Ishikawa (cell line): ENCODE measurements at regions not wholly inside any gene's neighbourhood (a gene's known extent, or its start where the extent isn't known, plus 50 kb on each side); places are given as distances from the start of the nearest gene placed in this dataset.

Experiments used
- CEBPB ChIP-seq: IDR thresholded peaks from 2 replicates; pipeline ENCODE4 v1.6.1; 2012
- CREB1 ChIP-seq: IDR thresholded peaks from 2 replicates; pipeline ENCODE4 v1.6.1; 2012; ENCODE audit warnings: low read depth
- EGR1 ChIP-seq: IDR thresholded peaks from 2 replicates; pipeline ENCODE4 v1.6.1; 2012
- EP300 ChIP-seq: IDR thresholded peaks from 2 replicates; pipeline ENCODE4 v1.6.1; 2012; ENCODE audit warnings: borderline replicate concordance
- FOXM1 ChIP-seq: IDR thresholded peaks from 2 replicates; pipeline ENCODE4 v1.6.1; 2012; ENCODE audit warnings: low read depth, borderline replicate concordance
- NFIC ChIP-seq: IDR thresholded peaks from 2 replicates; pipeline ENCODE4 v1.6.1; 2012
- RAD21 ChIP-seq: IDR thresholded peaks from 2 replicates; pipeline ENCODE4 v1.6.1; 2012; ENCODE audit warnings: low read depth
- TAF1 ChIP-seq: IDR thresholded peaks from 2 replicates; pipeline ENCODE4 v1.6.1; 2012; ENCODE audit warnings: low read depth, mild to moderate bottlenecking
- TCF12 ChIP-seq: IDR thresholded peaks from 2 replicates; pipeline ENCODE4 v1.6.1; 2012; ENCODE audit warnings: low read depth
- TEAD4 ChIP-seq: IDR thresholded peaks from 2 replicates; pipeline ENCODE4 v1.6.1; 2012
- YY1 ChIP-seq: IDR thresholded peaks from 2 replicates; pipeline ENCODE4 v1.6.1; 2012; ENCODE audit warnings: low read depth
- ZBTB7A ChIP-seq: IDR thresholded peaks from 2 replicates; pipeline ENCODE4 v1.6.1; 2012; ENCODE audit warnings: low read depth
- TF ChIP-seq, protein P1 (sequence below): IDR thresholded peaks from 2 replicates; pipeline ENCODE4 v1.6.1; 2012
- TF ChIP-seq, protein P2 (sequence below): IDR thresholded peaks from 2 replicates; pipeline ENCODE4 v1.6.1; 2012; ENCODE audit warnings: low read depth, mild to moderate bottlenecking
- TF ChIP-seq, protein P3 (sequence below): IDR thresholded peaks from 2 replicates; pipeline ENCODE4 v1.6.1; 2012

DNA sequence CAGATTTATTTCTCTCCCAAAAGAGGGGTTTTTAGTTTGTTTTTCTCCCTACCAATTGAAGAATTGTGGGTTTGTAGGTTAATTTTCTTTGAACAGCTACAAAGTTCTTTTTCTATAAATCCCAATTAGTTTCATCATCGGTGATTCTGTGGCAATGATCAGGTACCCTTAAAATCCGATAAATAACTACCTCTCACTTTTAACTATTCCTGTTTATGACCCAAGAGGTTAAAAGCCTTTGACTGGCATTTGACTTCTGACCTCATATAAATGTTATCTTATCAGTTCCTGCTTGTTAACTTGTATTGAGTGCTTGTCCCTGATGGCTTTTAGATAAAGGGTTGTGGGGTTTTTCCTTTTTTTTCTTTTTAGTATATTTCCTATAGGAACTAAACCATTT, 124.4 kb upstream of the TMEM161B start:
- no peak for TF ChIP-seq FOXM1
- TF ChIP-seq CREB1: no peak
- TF ChIP-seq TEAD4: no peak
- TF ChIP-seq TAF1: no peak

DNA sequence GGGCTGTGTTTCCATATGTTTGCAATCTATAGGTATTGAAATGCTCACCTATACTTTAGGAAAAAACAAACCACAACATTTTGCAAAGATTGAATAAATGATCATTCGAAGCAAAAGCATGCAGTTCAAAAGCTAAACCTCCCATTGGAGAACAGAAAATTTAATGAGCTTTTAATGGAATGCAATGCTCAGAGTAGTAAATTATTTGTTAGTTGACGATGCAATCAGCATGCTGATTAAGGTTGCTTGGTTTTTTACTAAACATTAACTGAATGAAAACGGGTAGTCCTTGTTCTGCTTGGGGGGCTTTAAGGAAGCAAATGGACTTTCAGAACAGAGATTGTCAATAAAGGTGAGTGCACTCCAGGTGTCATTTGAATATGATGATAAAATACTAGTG, 123.3 kb upstream of the TMEM161B start:
- TF ChIP-seq, protein P1, sequence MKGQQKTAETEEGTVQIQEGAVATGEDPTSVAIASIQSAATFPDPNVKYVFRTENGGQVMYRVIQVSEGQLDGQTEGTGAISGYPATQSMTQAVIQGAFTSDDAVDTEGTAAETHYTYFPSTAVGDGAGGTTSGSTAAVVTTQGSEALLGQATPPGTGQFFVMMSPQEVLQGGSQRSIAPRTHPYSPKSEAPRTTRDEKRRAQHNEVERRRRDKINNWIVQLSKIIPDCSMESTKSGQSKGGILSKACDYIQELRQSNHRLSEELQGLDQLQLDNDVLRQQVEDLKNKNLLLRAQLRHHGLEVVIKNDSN: no peak
- TF ChIP-seq FOXM1: no peak
- no peak for TF ChIP-seq CEBPB
- no peak for TF ChIP-seq TCF12
- TF ChIP-seq RAD21: no peak
- no peak for TF ChIP-seq EP300
- no peak for TF ChIP-seq ZBTB7A
- TF ChIP-seq NFIC: no peak
- no peak for TF ChIP-seq TEAD4
- no peak for TF ChIP-seq TAF1
- no peak for TF ChIP-seq EGR1
- TF ChIP-seq, protein P2, sequence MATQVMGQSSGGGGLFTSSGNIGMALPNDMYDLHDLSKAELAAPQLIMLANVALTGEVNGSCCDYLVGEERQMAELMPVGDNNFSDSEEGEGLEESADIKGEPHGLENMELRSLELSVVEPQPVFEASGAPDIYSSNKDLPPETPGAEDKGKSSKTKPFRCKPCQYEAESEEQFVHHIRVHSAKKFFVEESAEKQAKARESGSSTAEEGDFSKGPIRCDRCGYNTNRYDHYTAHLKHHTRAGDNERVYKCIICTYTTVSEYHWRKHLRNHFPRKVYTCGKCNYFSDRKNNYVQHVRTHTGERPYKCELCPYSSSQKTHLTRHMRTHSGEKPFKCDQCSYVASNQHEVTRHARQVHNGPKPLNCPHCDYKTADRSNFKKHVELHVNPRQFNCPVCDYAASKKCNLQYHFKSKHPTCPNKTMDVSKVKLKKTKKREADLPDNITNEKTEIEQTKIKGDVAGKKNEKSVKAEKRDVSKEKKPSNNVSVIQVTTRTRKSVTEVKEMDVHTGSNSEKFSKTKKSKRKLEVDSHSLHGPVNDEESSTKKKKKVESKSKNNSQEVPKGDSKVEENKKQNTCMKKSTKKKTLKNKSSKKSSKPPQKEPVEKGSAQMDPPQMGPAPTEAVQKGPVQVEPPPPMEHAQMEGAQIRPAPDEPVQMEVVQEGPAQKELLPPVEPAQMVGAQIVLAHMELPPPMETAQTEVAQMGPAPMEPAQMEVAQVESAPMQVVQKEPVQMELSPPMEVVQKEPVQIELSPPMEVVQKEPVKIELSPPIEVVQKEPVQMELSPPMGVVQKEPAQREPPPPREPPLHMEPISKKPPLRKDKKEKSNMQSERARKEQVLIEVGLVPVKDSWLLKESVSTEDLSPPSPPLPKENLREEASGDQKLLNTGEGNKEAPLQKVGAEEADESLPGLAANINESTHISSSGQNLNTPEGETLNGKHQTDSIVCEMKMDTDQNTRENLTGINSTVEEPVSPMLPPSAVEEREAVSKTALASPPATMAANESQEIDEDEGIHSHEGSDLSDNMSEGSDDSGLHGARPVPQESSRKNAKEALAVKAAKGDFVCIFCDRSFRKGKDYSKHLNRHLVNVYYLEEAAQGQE: no peak
- no peak for TF ChIP-seq YY1
- no peak for TF ChIP-seq CREB1
- TF ChIP-seq, protein P3, sequence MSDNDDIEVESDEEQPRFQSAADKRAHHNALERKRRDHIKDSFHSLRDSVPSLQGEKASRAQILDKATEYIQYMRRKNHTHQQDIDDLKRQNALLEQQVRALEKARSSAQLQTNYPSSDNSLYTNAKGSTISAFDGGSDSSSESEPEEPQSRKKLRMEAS: no peak

DNA sequence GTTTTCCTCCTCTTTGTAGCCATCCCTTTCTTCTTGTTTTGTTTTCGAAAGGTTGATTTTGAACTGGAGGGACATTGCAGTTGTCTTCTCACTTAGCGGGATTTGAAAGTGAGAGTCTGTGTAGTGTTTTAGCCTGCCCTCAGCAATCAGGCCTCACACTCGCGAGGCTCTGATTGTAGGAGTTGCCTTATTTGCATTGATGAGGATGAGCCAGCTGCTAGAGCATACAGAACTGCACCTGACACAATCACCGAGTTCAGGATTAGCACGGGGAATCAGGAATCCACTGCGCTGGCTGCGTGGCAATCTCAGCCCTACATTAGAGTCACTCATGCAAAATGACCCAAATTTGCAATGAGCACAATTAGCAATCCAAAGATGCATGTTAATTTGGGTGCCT, 122.5 kb upstream of the TMEM161B start:
- no peak for TF ChIP-seq CREB1
- no peak for TF ChIP-seq RAD21
- TF ChIP-seq, protein P2: no peak
- no peak for TF ChIP-seq YY1
- no peak for TF ChIP-seq EGR1
- no peak for TF ChIP-seq TEAD4
- TF ChIP-seq CEBPB: no peak
- no peak for TF ChIP-seq TAF1
- TF ChIP-seq TCF12: no peak
- TF ChIP-seq FOXM1: no peak
- no peak for TF ChIP-seq EP300

DNA sequence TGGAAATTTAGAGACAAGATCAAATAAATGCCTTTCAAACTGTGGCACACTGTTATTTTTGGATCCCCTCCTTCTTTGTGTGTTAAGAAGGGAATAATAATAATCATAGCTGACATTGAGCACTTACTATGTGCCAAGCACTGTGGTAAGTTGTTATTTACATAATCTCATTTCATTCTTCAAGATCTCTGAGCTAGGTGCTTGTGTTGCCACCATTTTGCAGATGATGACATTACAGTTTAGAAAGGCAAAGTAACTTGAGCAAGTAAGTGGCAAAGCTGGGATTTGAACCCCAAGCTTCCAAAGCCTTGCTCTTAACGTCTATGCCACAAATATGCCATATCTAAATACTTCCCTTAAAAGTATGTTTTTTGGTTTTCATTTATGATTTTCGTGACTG, 121.8 kb upstream of the TMEM161B start:
- TF ChIP-seq EGR1 (no peak), YY1 (no peak), EP300 (no peak), TAF1 (no peak), CREB1 (no peak), TCF12 (no peak), NFIC (no peak)
- TF ChIP-seq, protein P3: no peak

DNA sequence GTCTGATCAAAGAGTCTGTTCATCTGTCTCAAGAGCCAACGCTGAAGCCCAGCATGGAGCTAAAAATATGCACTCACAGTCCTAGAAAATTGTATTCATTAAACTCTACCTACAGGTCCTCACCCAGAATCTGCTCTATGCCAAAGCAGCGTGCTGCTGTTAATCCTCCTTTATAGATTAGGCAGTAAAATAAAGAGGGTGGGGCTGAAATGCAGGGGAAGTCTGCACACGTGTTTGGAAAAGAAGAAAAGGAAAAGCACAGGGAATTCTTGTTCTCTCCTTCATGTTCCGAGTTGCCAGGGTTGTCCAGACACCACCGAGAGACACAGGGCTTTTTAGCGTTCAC, 121.4 kb upstream of the TMEM161B start:
- no peak for TF ChIP-seq EGR1
- TF ChIP-seq RAD21: no peak
- no peak for TF ChIP-seq CEBPB
- TF ChIP-seq FOXM1: no peak
- TF ChIP-seq, protein P3: no peak
- TF ChIP-seq, protein P1: no peak
- TF ChIP-seq ZBTB7A: no peak
- no peak for TF ChIP-seq TEAD4

DNA sequence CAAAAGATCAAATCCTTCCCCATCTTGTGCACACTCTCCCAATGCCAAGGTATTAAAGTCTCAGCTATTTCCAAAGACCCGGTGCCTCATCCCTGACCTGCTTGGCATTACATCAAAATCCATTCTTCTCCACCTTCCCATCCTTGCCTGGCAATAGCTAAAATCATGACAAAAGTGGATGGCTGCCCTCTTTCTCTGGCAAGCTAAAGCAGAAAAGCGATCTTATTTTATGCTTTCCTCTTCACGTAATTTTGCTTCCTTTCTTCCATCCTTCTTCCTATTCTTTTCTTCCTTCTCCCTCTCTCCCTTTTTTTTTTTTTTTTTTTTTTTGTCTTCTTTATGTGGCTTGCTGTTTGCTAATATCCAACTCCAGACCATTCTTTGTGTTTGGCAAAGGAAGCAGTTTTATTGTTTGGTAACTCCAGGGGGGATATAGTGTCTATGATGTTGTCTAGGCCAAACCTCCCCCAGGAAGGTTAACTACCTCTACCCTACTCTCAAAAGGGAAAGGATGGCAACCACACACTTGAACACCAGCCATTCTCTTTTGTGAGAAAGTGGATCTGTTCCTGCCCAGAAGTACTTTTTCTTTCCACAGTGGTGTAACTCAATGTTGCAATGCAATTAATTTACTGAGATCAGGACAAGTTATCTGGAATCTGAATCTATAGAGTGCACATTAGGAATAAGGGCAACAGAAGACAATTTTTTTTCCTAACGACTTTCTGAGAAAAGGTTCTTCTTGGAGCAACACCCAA, 120.9 kb upstream of the TMEM161B start:
- TF ChIP-seq, protein P2: no peak
- no peak for TF ChIP-seq EGR1
